ENCODE measurements at regions not wholly inside any gene's neighbourhood (a gene's known extent, or its start where the extent isn't known, plus 50 kb on each side); places are given as distances from the start of the nearest gene placed in this dataset.
A peak's percentile ranks its signal among the peaks of the same experiment; 100 is the strongest.
"Not testable (repeated sequence)": the region's sequence is repeated elsewhere in the genome, so short reads cannot be mapped to it uniquely, and the experiment has no call there.

- DNase-seq = no peak
Measured at GRCh38 chr12:67088401-67089118, 180.6 kb upstream of the CAND1 start.

GRCh38 chr12:67091204-67091603 lies 178.0 kb upstream of the CAND1 start:
- DNase-seq = no peak

GRCh38 chr12:67091678-67092077 lies 177.5 kb upstream of the CAND1 start:
- no peak for DNase-seq

GRCh38 chr12:67092934-67093333 lies 176.2 kb upstream of the CAND1 start:
- DNase-seq = not testable (repeated sequence)

GRCh38 chr12:67096533-67097318 lies 172.4 kb upstream of the CAND1 start:
- DNase-seq = no peak

DNA sequence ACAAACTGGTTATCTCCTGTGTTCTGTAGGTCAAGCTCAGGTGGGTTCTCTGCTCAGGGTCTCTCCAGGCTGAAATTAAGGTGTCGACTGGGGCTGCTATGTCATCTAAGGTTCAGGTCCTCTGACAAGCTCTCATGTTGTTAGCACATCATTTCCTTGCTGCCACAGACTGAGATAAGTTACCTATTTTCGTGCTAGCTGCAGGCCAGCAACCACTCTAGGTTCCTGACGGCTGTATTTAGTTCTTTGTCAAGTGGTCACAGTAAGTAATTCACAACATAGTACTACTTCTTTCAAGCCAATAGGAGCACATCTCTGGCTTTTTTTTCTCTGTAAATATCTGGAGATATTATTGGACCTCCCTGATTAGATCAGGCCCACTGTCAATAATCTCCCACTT lies 169.3 kb upstream of the CAND1 start:
- DNase-seq = no peak

DNA sequence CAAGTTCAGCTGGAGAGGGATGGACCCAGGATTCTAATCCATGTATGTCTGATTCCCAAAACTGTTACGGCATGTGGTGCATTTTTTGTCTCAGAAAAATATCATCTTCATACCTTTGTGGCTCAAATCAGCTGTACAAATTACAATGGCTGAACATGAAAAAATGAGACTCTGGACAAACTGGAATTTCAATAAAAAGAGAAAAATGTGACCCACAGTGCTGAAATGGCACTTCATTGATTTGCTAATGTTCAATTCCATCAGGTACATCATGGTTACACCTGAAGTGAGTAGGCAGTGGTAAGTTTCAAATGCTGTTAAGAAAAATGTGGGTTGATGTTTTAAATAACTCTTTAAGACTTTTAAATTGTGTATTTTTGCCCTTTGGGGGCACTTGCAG lies 165.6 kb upstream of the CAND1 start:
- DNase-seq = no peak

GRCh38 chr12:67107235-67107634 lies 161.9 kb upstream of the CAND1 start:
- DNase-seq = no peak

DNA sequence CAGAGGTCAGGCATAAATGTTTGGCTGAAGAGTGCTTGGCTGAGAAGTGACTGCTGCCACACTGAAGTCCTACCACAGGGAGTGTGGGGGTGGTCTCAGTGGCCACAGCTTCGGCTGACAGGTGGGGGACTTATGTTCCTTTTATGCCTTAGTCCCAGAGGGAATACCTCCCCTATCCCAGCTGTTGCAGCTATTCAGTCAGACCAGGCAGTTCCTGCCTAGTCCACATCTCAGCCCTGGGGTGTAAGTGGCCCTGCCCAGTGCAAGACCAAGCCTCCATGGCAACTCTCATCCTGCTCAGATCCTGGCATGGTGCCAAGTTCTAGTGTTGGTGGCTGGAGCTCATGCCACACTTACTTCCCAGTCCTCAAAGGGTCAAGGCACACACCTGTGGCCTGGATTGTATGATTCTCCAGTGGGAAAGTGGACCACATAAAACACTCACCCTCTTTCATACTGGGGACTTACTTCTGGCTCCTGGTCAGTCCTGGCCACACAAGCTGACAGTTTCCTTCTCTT lies 161.3 kb upstream of the CAND1 start:
- no peak for DNase-seq

DNA sequence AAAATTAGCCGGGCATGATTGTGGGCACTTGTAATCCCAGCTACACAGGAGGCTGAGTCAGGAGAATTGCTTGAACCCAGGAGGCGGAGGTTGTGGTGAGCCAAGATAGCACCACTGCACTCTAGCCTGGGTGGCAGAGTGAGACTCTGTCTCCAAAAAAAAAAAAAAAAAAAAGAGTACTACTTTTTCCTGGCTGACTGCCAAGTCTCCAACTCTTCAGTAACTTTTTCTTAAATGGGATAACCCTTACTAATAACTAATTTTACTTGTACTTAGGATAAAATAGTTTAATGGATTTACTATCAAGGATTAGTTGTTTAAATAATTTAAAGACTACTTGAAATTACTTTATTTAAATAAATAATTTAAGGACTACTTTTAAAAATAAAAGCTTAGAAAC lies 158.8 kb upstream of the CAND1 start:
- peak; percentile 4 for DNase-seq

DNA sequence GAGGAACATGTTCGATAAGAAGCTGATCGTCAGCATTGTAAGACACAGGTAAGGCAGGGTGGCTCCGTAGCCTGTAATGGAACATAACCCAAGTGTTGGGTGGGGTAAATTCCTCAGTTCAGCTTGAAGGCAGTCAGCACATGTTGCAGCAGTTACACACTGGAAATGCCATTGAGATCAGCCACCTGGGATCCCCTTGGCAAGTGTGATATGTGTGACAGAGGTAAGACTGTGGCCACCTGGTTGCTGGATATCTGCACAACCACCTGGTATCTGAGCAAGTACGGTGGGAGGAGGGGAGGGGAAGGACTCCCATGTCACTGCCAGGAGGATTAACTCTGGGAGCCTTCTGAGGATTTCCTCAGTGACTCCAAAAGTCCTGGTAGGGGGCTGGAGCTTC lies 158.0 kb upstream of the CAND1 start:
- no peak for DNase-seq

DNA sequence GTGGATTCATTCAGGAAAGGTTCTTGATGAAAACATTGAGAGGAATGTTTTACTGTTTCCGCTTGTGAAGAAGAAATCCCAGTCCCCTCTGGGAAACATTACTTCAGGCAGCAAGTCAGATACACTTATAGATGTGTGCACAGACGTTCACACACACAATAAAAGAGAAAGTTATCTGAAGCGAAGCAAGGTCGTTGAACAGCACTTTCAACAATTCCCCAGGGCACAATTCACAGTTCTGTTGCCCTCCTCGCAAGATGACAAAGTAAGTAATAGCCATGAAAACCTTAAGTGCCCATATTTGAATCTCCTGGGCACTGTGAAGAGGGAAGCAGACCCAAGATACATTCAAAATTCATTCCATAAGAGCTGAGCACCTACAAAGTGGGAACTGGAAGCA lies 156.6 kb upstream of the CAND1 start:
- DNase-seq = no peak

- DNase-seq = no peak
Measured at GRCh38 chr12:67116134-67116533, 153.0 kb upstream of the CAND1 start.

DNA sequence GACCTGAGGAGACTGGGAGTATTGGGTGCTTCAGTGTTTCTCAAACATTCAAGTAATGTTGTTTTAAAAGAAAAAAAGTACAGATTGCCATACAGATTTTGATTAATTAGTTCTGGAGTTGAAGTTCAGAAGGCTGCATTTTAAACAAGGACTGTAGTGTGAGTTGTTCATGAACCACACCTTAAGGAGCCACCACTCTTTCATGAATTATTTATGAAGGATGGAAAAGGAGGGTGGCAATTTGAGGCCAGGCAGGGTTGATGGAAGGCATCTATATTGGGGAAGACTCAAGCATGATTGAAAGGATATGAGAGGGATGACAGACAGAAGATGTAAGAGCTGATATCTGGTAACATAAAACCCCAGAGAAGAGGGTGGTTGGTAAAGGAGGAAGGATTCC lies 146.6 kb upstream of the CAND1 start:
- DNase-seq = no peak

- no peak for DNase-seq
Measured at GRCh38 chr12:67137256-67137655, 131.9 kb upstream of the CAND1 start.

GRCh38 chr12:67141296-67142018 lies 127.7 kb upstream of the CAND1 start:
- DNase-seq = no peak

- no peak for DNase-seq
Measured at GRCh38 chr12:67145692-67146091, 123.5 kb upstream of the CAND1 start.

GRCh38 chr12:67147030-67147429 lies 122.1 kb upstream of the CAND1 start:
- DNase-seq = no peak

DNA sequence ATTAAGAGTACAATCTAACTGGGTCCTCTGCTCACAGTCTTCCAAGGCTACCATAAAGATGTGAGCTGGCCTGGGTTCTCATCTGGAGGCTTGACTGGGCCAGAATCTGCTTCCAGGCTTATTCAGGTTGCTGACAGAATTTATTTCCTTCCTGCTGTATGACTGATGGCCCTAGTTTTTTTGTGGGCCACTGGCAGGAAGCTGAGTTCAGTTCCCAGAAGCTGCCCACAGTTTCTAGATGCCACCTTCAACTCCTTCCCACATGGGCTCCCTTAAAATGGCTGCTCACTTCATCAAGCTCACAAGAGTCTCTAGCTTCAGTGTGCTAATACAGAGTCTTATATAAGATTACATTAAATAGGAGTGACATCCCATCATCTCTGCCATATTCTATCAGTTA lies 121.7 kb upstream of the CAND1 start:
- no peak for DNase-seq

DNA sequence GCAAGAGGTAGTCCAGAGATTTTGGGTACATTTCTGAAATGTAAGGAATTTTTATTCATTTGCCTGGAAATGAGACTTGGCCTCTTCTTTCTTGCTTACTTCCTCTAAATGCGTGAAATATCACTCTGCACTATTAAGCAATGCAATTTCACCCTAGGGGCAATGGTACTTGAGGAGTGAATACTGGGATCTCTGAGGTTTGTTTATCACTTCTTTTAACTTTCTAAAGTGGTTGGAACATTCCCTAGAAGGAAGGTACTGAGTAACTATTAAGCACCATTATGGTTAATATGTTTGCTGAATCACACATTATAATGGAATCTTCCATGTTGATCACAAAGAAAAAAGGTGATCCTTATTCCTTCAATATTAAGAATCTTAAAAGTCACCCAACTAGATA lies 120.9 kb upstream of the CAND1 start:
- no peak for DNase-seq

- DNase-seq = peak; percentile 2
Measured at GRCh38 chr12:67151886-67152285, 117.3 kb upstream of the CAND1 start.

DNA sequence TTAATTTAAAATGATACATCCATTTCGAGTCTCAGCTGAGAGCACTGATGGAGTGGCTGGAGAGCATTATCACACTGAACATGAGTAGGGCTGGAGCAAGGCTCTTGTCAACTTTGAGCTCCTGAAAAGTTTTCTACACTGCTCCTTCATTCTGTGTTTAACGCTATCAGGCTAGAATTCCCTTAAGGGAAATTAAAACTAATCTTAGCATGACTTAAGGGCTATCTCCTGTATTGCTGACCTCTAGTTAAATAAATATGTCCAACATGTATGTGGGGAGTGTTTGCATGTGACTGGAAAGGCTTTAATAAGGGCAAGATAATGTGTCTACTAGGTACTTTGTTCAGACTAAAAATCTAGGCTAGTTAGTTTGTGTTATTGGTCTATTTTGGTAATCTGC lies 116.7 kb upstream of the CAND1 start:
- DNase-seq = no peak

GRCh38 chr12:67154901-67155300 lies 114.3 kb upstream of the CAND1 start:
- no peak for DNase-seq

GRCh38 chr12:67155863-67156262 lies 113.3 kb upstream of the CAND1 start:
- no peak for DNase-seq

All from hematopoietic multipotent progenitor cell treated with erythropoietin and hydrocortisone succinate and interleukin-3 and kit ligand, for 4 days (in vitro differentiated cells).